Chondrocyte (in vitro differentiated cells): ENCODE measurements at regions not wholly inside any gene's neighbourhood (a gene's known extent, or its start where the extent isn't known, plus 50 kb on each side); places are given as distances from the start of the nearest gene placed in this dataset.

ENCODE experiments used
- DNase-seq: peaks from one replicate; pipeline ENCODE4 v3.0.0; 2021; ENCODE audit warnings: mixed read lengths, low spot score
- H3K27ac Mint-ChIP-seq: one replicate; pipeline ENCODE4 v1.8.0; 2021; ENCODE audit warnings: mild to moderate bottlenecking, moderate library complexity, mixed read lengths; ENCODE audit not compliant: unreplicated experiment
- H3K27me3 Mint-ChIP-seq: 2 replicates; pipeline ENCODE4 v1.8.0; 2021; ENCODE audit warnings: low read depth, mixed read lengths
- H3K36me3 Mint-ChIP-seq: 2 replicates; pipeline ENCODE4 v1.8.0; 2021; ENCODE audit warnings: low read depth, mixed read lengths
- H3K4me1 Mint-ChIP-seq: 2 replicates; pipeline ENCODE4 v1.8.0; 2021; ENCODE audit warnings: low read depth, mild to moderate bottlenecking, mixed read lengths
- H3K4me3 Mint-ChIP-seq: one replicate; pipeline ENCODE4 v1.8.0; 2021; ENCODE audit warnings: mild to moderate bottlenecking, moderate library complexity, mixed read lengths; ENCODE audit not compliant: unreplicated experiment
- H3K9me3 Mint-ChIP-seq: 2 replicates; pipeline ENCODE4 v1.8.0; 2021; ENCODE audit warnings: low read depth, mixed read lengths
- CTCF ChIP-seq: fragments of 200-600 bp; sonication (generic); IDR thresholded peaks from 2 replicates; pipeline ENCODE4 v1.5.0; 2021; ENCODE audit warnings: antibody characterized with exemption, mild to moderate bottlenecking, moderate library complexity

DNA sequence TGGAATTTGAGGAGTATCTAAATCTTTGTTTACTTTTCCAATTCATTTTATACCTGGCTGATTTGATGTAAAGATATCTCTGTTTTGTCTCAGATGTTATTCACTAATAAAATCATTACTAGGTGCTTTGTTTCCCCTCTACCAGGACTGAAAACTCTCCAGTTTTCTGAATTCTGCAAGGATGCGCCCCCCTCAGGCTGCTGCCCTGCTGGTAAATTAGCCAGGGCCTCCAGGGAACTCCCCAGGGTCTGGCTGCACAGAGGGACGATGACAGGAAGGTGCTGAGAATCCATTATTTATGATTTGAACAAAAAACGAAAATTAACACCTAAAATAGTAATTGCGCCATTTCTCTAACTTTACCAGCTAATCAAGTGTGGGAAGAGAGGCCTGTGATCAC lies 541.2 kb upstream of the POU3F3 start:
- Mint-ChIP-seq H3K36me3 (no peaks in the 10 kb centered on the region), H3K9me3 (peaks cover 9% of the 10 kb centered on the region), H3K4me3 (no peak overlapping the region), H3K4me1 (no peaks in the 10 kb centered on the region), H3K27ac (no peak overlapping the region), H3K27me3 (no peaks in the 10 kb centered on the region)
- no peak for TF ChIP-seq CTCF
- DNase-seq, result no peak

GRCh38 chr2:104318001-104318665 lies 535.8 kb upstream of the POU3F3 start:
- H3K27ac Mint-ChIP-seq, result no peak overlapping the region
- peaks cover 7% of the 10 kb centered on the region for H3K27me3 Mint-ChIP-seq

GRCh38 chr2:104321116-104321795 lies 532.7 kb upstream of the POU3F3 start:
- H3K27ac Mint-ChIP-seq, result no peak overlapping the region
- no peak overlapping the region for H3K4me3 Mint-ChIP-seq
- H3K36me3 Mint-ChIP-seq, result no peaks in the 10 kb centered on the region
- H3K9me3 Mint-ChIP-seq, result no peaks in the 10 kb centered on the region
- TF ChIP-seq CTCF, result no peak
- DNase-seq, result no peak
- H3K27me3 Mint-ChIP-seq, result peaks cover 7% of the 10 kb centered on the region
- peaks cover 11% of the 10 kb centered on the region for H3K4me1 Mint-ChIP-seq

More at GRCh38 chr2:104318001-104318665, 535.8 kb upstream of the POU3F3 start:
- no peak for TF ChIP-seq CTCF
- H3K4me3 Mint-ChIP-seq, result no peak overlapping the region
- H3K9me3 Mint-ChIP-seq, result no peaks in the 10 kb centered on the region
- H3K4me1 Mint-ChIP-seq, result peaks cover 11% of the 10 kb centered on the region
- no peak for DNase-seq
- H3K36me3 Mint-ChIP-seq, result no peaks in the 10 kb centered on the region

DNA sequence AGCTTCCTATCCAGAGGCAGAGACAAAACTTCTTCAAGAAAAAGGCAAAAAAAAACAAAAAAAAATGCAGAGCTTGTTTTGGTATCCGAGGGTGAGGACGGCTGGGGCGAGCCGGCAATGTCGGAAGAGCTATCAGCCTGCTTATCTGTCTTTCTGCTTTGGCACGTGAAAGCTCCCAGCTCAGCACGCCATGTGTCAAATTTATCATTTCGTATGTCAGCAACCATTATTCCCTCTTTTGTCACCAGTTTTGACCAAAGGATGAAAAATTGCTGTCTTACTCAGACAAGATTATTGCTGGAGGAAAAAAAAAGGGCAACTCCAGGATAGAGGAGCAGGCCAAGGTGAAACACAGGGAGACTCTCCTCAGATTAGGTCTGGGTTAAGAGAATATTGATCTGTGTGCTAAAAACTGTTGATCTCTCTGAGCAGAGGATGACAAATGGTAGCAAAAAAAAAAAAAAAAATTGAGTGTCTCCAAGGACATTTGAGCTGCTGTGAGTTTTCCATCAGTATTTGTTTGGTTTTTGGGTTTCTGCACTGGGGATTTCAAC lies 532.0 kb upstream of the POU3F3 start:
- Mint-ChIP-seq H3K27ac (no peak overlapping the region), H3K4me3 (no peak overlapping the region), H3K4me1 (peaks cover 11% of the 10 kb centered on the region), H3K27me3 (peaks cover 7% of the 10 kb centered on the region), H3K36me3 (no peaks in the 10 kb centered on the region), H3K9me3 (no peaks in the 10 kb centered on the region)
- DNase-seq, result no peak
- TF ChIP-seq CTCF, result no peak

- Mint-ChIP-seq H3K4me3 (no peak overlapping the region), H3K9me3 (no peaks in the 10 kb centered on the region), H3K4me1 (no peaks in the 10 kb centered on the region), H3K27me3 (no peaks in the 10 kb centered on the region), H3K36me3 (no peaks in the 10 kb centered on the region), H3K27ac (no peak overlapping the region)
- DNase-seq, result no peak
- no peak for TF ChIP-seq CTCF
Observed at GRCh38 chr2:104332731-104333130, 521.2 kb upstream of the POU3F3 start.
